BJ (cell line): ENCODE measurements at regions not wholly inside any gene's neighbourhood (a gene's known extent, or its start where the extent isn't known, plus 50 kb on each side); places are given as distances from the start of the nearest gene placed in this dataset.

Source experiments
- CTCF ChIA-PET: fragments of 350-600 bp; formaldehyde crosslinking; extraction: SDS; loops from one replicate; lab custom pipeline; 2021; ENCODE audit warnings: antibody characterized with exemption, inconsistent platforms; lab: Yijun Ruan, JAX
- POLR2A ChIA-PET: fragments of 300-600 bp; sonication (Branson Sonifier 250); formaldehyde crosslinking; extraction: SDS; loops from one replicate; lab custom pipeline; 2021; ENCODE audit warnings: antibody characterized with exemption; lab: Charles Lee
- DNase-seq: peaks from one replicate; pipeline ENCODE4 v3.0.0-alpha.2; 2011; ENCODE audit warnings: low read depth
- H3K27me3 ChIP-seq: 2 replicates; pipeline ENCODE4 v1.6.0; 2011; ENCODE audit warnings: low read length; ENCODE audit not compliant: control insufficient read depth, insufficient read depth
- H3K36me3 ChIP-seq: 2 replicates; pipeline ENCODE4 v1.5.1; 2011; ENCODE audit warnings: low read length; ENCODE audit not compliant: control insufficient read depth, insufficient read depth
- H3K4me3 ChIP-seq: 2 replicates; pipeline ENCODE4 v1.5.1; 2011; ENCODE audit warnings: low read depth, mild to moderate bottlenecking, control low read depth, low read length
- TF ChIP-seq, protein P1 (sequence below): IDR thresholded peaks from 2 replicates; pipeline ENCODE4 v1.5.1; 2011; ENCODE audit warnings: low read depth, mild to moderate bottlenecking, control low read depth, inconsistent platforms, low read length, moderate library complexity; ENCODE audit not compliant: insufficient read depth

DNA sequence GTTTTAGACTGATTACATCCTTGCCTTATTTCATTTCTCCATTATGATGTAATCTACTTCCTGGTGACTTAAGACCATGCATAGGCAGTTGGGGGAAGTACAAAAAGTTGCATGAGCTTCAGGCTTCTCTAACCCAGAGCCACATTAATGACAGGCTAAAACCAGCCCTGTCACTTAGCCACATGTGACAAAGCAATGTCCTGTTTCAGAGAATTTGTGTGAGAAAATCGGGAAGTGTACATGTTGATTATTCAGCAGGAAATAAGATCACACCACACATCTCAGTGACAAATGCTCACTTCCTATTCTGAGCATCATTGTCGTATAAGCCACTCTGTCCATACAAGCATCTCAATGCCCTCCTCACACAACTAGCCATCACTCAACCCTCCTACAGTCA, 98.5 kb upstream of the MAGEB16 start:
- ChIA-PET CTCF (no interaction called here), POLR2A (no interaction called here)
- TF ChIP-seq, protein P1, sequence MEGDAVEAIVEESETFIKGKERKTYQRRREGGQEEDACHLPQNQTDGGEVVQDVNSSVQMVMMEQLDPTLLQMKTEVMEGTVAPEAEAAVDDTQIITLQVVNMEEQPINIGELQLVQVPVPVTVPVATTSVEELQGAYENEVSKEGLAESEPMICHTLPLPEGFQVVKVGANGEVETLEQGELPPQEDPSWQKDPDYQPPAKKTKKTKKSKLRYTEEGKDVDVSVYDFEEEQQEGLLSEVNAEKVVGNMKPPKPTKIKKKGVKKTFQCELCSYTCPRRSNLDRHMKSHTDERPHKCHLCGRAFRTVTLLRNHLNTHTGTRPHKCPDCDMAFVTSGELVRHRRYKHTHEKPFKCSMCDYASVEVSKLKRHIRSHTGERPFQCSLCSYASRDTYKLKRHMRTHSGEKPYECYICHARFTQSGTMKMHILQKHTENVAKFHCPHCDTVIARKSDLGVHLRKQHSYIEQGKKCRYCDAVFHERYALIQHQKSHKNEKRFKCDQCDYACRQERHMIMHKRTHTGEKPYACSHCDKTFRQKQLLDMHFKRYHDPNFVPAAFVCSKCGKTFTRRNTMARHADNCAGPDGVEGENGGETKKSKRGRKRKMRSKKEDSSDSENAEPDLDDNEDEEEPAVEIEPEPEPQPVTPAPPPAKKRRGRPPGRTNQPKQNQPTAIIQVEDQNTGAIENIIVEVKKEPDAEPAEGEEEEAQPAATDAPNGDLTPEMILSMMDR, result no peak
- H3K36me3 ChIP-seq, result no peaks in the 10 kb centered on the region
- H3K27me3 ChIP-seq, result no peaks in the 10 kb centered on the region
- DNase-seq, result no peak
- no peak overlapping the region for H3K4me3 ChIP-seq

DNA sequence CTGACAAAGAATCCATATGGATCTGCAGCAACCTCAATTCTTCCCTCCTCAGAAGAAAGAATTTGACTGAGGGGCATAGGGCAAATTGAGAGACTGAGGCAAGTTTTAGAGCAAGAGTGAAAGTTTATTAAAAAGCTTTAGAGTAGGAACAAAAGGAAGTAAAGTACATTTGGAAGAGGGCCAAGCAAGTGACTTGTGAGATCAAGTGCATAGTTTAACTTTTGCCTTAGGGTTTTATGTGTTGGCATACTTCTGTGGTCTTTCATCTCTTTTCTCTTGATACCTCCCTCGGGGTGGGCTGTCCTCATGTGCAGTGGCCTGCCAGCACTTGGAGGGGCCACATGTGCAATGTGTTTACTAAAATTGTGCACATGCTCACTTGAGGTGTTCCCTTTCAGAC, 98.0 kb upstream of the MAGEB16 start:
- Histone ChIP-seq H3K36me3 (no peaks in the 10 kb centered on the region), H3K4me3 (no peak overlapping the region), H3K27me3 (no peaks in the 10 kb centered on the region)
- TF ChIP-seq, protein P1, result no peak
- ChIA-PET CTCF (no interaction called here), POLR2A (no interaction called here)
- no peak for DNase-seq

DNA sequence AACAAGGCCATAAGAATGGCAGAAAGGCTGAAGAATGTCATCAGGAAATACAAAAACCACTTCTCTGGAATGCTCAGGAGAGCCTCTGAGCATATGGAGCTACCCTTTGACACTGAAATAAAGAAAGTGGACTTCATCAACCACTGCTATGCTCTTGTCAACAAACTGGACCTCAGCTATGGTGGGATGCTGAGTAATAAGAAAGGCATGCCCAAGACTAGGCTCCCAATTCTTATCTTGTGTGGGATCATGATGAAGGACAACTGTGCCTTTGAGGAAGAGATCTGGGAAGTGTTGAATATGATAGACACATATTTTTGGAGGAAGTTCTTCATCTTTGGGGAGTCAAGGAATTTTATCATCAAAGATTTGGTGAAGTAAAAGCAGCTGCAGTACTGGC, 86.9 kb upstream of the MAGEB16 start:
- Histone ChIP-seq H3K36me3 (no peaks in the 10 kb centered on the region), H3K27me3 (no peaks in the 10 kb centered on the region), H3K4me3 (no peak overlapping the region)
- ChIA-PET CTCF (interaction anchor here (0.6 kb wide), 1 partner anchor 1400 kb away, joined by 3 read pairs; no protein-coding TSS in a partner anchor), POLR2A (no interaction called here)
- TF ChIP-seq, protein P1, result no peak
- DNase-seq, result no peak

DNA sequence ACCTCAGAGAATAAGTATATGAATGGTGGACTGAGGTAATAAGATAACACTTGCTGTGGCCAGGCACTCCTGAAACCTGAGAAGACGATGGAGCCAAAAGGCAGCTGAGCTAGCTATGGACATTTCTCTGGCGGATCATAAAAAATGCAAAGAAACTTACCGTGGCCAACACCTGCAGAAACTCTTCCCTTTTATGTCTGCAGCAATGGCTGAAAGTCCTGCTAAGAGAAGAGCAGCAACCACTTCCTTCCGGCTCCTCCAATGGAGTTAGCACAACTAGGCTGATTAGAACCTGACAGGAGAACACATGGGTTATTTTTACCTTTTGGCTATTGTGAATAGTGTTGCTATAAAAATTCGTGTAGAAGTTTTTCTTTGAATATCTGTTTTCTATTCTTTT, 76.0 kb upstream of the MAGEB16 start:
- CTCF ChIA-PET, result no interaction called here
- H3K27me3 ChIP-seq, result no peaks in the 10 kb centered on the region
- no peaks in the 10 kb centered on the region for H3K36me3 ChIP-seq
- no peak for DNase-seq
- TF ChIP-seq, protein P1, result no peak
- POLR2A ChIA-PET, result no interaction called here
- H3K4me3 ChIP-seq, result no peak overlapping the region

DNA sequence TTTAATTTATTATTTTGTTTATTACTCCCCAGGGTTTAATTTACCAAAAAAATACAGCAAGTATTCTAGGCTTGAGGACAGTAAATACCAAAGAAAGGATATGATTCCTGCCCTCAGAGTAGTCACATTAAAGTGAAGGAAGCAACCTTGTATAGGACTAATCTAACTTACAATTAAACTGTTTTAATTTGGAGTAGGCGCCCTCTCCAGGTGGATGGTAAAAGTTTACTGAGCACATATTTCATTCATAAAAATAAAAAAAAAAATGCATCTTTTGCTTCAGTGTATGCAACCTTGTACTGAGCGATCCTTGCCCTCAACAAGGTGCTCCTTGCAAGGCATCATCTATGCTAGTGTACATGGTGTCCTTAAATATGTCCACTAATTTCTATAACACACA, 72.0 kb upstream of the MAGEB16 start:
- POLR2A ChIA-PET, result no interaction called here

More for the DNA sequence above, 72.0 kb upstream of the MAGEB16 start:
- no peaks in the 10 kb centered on the region for H3K36me3 ChIP-seq
- H3K27me3 ChIP-seq, result no peaks in the 10 kb centered on the region
- H3K4me3 ChIP-seq, result no peak overlapping the region
- CTCF ChIA-PET, result no interaction called here
- no peak for DNase-seq
- TF ChIP-seq, protein P1, result no peak
